ENCODE measurements at regions not wholly inside any gene's neighbourhood (a gene's known extent, or its start where the extent isn't known, plus 50 kb on each side); places are given as distances from the start of the nearest gene placed in this dataset.
"Not testable (repeated sequence)": the region's sequence is repeated elsewhere in the genome, so short reads cannot be mapped to it uniquely, and the experiment has no call there.

GRCh38 chr6:23510778-23511510 is 615.1 kb upstream of the NRSN1 start:
- no peak for DNase-seq (ENCODE audit: low read depth)

GRCh38 chr6:23511817-23512216 is 614.2 kb upstream of the NRSN1 start:
- no peak for DNase-seq (ENCODE audit: low read depth)

GRCh38 chr6:23518294-23518693 is 607.7 kb upstream of the NRSN1 start:
- no peak for DNase-seq (ENCODE audit: low read depth)

- no peak for DNase-seq (ENCODE audit: low read depth)
These were observed 603.0 kb upstream of the NRSN1 start for GRCh38 chr6:23522792-23523547.

- no peak for DNase-seq (ENCODE audit: low read depth)
These were observed 602.2 kb upstream of the NRSN1 start for GRCh38 chr6:23523771-23524170.

- DNase-seq (ENCODE audit: low read depth) = no peak
These were observed 601.5 kb upstream of the NRSN1 start for GRCh38 chr6:23524548-23524947.

- no peak for DNase-seq (ENCODE audit: low read depth)
These were observed 599.5 kb upstream of the NRSN1 start for GRCh38 chr6:23526526-23526925.

GRCh38 chr6:23529902-23530301 is 596.1 kb upstream of the NRSN1 start:
- no peak for DNase-seq (ENCODE audit: low read depth)

- no peak for DNase-seq (ENCODE audit: low read depth)
These were observed 594.3 kb upstream of the NRSN1 start for GRCh38 chr6:23531666-23532065.

- DNase-seq (ENCODE audit: low read depth) = no peak
These were observed 593.8 kb upstream of the NRSN1 start for GRCh38 chr6:23532227-23532626.

GRCh38 chr6:23533311-23533710 is 592.7 kb upstream of the NRSN1 start:
- no peak for DNase-seq (ENCODE audit: low read depth)

GRCh38 chr6:23533944-23534343 is 592.1 kb upstream of the NRSN1 start:
- no peak for DNase-seq (ENCODE audit: low read depth)

GRCh38 chr6:23534351-23534750 is 591.7 kb upstream of the NRSN1 start:
- no peak for DNase-seq (ENCODE audit: low read depth)

- DNase-seq (ENCODE audit: low read depth) = no peak
These were observed 590.9 kb upstream of the NRSN1 start for GRCh38 chr6:23535101-23535500.

GRCh38 chr6:23537828-23538227 is 588.2 kb upstream of the NRSN1 start:
- DNase-seq (ENCODE audit: low read depth) = no peak

- DNase-seq (ENCODE audit: low read depth) = no peak
These were observed 578.2 kb upstream of the NRSN1 start for GRCh38 chr6:23547851-23548250.

GRCh38 chr6:23554953-23555352 is 571.1 kb upstream of the NRSN1 start:
- DNase-seq (ENCODE audit: low read depth) = not testable (repeated sequence)

GRCh38 chr6:23559587-23560343 is 566.2 kb upstream of the NRSN1 start:
- DNase-seq (ENCODE audit: low read depth) = no peak

GRCh38 chr6:23561732-23562131 is 564.3 kb upstream of the NRSN1 start:
- no peak for DNase-seq (ENCODE audit: low read depth)

- DNase-seq (ENCODE audit: low read depth) = no peak
These were observed 563.5 kb upstream of the NRSN1 start for GRCh38 chr6:23562554-23562953.

GRCh38 chr6:23563323-23563722 is 562.7 kb upstream of the NRSN1 start:
- no peak for DNase-seq (ENCODE audit: low read depth)

- no peak for DNase-seq (ENCODE audit: low read depth)
These were observed 559.6 kb upstream of the NRSN1 start for GRCh38 chr6:23566418-23566817.

GRCh38 chr6:23568292-23568691 is 557.7 kb upstream of the NRSN1 start:
- DNase-seq (ENCODE audit: low read depth) = no peak

Data from CMK (cell line).